GM21786 (cell line): ENCODE measurements at regions not wholly inside any gene's neighbourhood (a gene's known extent, or its start where the extent isn't known, plus 50 kb on each side); places are given as distances from the start of the nearest gene placed in this dataset.
"Not testable (repeated sequence)": the region's sequence is repeated elsewhere in the genome, so short reads cannot be mapped to it uniquely, and the experiment has no call there.

Experiments used
- ATAC-seq: cut with Tn5 transposase; IDR thresholded peaks from one replicate; pipeline ENCODE4 v1.9.1; 2021; ENCODE audit not compliant: unreplicated experiment

DNA sequence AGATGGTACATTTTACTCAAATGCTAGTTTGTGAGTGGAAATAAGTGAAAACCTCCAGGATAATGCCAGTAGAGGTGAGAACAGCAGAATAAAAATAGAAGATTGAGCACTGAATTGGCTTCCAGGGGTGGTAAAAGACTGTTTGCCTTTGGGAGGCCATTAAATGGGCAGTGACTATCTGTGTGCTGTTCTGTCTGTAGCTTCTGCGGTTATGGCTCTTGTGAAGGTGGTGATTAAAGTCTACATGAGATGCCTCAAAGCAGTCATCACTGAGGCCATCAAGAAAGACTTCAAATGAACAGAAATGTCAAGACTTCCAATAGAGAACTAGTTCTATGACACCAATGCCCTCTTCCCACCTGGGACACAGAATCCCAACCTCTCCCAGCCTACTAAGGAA is 108.8 kb downstream of the EFHB start:
- ATAC-seq, result no peak

DNA sequence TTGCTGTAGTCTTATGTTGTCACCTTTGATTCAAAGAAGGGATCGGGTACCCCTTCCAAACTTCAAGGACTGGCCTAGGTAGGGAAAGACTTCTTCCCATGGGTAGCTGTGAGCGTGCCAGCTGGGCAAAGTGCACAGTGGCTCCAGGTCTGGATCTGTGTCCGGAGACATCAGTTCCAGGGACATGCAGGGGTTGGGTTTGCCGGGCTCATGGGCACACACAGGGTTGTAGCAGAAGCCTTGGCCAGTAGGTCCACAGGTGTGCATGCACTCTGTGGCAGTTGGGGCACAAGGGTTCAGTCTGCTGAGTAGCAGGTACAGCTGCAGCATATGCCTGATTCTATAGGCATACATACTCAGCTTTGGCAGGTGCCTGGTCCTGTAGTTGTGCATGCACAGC is 111.2 kb downstream of the EFHB start:
- ATAC-seq, result no peak

DNA sequence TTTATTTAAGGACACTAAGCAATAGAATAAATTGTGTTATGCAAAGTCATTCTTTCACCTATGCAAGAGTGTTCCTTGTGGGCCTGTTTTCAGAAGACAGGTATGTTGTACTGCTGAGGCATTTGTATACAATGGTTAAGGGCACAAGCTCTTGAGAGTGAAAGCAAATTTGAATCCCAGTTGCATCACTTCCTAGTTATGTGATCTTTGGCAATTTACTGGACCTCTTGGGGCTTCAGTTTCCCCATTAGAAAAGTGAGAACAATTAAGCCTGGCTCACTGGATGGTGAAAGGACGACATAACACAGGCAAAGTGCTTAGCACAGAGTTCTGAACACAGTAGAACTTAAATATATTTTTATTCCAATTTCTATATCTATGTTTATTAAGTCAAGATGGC is 117.4 kb downstream of the EFHB start:
- ATAC-seq, result no peak

DNA sequence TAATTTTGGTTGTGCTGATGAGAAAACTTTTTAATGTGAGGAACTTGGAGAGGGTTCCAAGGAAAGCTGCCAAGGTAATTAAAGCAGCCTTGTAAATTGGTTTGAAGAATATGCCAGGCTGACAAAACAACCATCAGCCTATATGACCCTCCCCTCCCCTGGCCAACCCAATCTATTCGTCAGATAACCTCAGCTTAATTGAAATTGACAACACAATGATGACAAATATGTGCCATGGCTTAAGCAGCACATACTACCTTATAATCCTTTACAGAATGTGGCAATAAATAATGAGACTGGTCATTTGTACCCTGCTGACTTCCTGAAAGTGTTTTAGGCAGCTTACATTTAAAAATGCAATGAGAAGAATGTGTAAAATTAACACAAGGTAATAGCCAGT is 118.2 kb downstream of the EFHB start:
- no peak for ATAC-seq

DNA sequence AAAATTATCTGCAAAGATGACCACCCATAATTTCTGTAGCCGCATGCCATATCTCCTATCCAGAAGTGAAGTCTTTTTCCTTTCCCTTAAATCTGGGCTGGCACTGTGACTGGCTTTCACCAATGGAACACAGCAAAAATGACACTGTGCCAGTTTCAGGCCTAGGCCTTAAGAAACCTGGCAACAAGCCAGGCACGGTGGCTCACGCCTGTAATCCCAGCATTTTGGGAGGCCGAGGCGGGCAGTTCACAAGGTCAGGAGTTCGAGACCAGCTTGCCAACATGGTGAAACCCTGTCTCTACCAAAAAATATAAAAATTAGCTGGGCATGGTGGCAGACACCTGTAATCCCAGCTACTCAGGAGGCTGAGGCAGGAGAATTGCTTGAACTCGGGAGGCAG is 120.3 kb downstream of the EFHB start:
- ATAC-seq, result not testable (repeated sequence)

DNA sequence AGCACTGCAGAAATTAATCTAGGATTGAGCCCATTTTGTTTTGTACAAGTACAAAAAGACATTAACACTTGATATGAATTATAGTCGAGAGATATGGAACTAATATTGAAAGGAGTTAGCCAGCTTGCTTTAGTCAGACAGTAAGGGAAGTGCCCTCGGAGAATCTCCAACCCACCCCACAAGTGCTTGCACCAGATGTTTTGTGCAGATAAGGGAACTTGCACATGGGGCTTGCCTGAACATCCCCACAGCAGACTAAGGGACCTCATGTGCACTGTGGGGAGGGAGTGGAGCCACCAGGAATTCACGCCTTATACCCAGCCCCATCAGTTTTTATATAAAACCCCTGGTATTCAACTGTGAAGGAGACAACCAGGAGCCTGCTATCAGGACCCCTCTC is 122.3 kb downstream of the EFHB start:
- no peak for ATAC-seq

DNA sequence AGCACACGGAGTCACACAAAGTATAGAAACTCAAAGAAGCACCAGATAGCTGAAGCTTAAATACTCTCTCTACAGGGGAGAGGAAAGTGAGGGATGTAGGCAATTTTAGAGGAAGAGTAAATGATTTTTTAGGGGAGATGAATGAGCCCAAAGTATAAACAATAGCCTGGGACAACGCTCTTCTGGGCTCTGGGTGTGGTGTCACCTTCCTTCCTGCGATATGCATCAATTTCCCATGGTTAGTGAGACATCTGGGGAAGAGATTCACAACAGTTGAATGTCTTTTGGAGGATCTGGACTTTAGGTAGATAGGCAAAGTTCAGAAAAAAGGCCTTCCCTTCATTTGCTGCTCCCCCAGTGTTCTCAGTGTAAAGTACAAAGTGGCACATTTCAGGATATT is 125.2 kb downstream of the EFHB start:
- ATAC-seq, result no peak

DNA sequence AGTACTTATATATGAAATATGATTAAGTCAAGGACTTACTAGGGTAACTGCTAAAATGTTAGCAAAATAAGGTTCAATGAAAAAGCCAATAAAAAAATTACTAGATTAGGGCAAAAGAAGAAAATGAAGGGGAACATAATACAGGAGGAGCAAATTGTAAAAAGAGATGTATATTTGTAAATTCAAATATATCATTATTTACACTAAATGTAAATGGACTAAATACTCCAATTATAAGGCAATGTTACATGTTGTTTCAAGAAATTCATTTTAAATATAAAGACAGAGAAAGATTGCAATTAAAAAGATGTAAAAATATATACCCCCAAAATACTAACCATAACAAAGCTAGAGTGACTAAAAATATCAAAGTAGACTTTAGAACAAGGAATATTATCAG is 134.1 kb downstream of the EFHB start:
- no peak for ATAC-seq

DNA sequence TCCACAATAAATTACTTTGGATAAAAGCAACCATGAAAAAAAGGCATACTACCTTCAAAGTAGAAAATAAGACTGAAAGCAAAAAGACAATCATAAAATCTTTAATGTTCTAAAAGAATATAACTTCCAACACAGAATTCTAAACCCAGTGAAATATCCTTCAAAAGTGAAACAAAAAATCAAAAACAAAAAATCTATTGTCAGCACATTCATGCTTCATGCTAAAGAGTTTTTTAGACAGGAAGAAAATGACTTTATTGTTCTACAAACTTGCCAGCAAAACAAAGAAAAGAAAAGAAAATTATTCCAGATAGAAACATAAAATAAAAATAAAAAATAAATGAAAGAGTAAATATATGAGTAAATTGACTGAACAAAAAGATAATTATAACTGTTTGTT is 134.9 kb downstream of the EFHB start:
- ATAC-seq, result no peak

DNA sequence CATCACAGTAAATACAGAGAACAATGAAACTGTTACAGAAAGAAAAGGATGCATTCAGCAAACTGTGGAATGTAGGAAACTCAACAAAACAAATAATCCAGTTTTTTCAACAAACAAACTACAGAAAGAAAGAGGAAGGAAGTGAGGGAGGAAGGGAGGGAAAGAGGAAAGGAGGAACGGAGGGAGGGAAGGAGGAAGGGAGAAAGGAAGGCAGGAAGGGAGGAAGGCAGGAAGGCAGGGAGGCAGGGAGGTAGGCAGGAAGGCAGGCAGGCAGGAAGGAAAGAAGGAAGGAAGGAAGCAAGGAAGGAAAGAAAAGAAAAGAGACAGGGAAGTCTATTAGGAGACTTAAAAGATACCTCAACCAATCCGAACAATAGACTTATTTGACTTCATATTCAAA is 135.7 kb downstream of the EFHB start:
- ATAC-seq, result no peak

DNA sequence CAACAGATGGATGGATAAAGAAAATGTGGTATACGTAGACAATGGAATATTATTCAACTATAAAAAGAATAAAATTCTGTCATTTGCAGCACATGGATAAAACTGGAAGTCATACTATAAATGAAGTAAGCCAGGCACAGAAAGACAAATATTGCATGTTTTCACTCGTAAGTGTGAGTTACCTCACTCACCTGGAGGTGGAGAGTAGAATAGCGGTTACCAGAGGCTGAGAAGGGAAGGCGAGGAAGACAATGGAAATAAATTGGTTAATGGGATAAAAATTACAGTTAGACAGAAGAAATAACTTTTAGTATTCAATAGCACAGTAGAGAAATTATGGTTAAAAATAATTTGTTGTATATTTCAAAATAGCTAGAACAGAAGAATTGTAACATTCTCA is 141.6 kb downstream of the EFHB start:
- ATAC-seq, result no peak

DNA sequence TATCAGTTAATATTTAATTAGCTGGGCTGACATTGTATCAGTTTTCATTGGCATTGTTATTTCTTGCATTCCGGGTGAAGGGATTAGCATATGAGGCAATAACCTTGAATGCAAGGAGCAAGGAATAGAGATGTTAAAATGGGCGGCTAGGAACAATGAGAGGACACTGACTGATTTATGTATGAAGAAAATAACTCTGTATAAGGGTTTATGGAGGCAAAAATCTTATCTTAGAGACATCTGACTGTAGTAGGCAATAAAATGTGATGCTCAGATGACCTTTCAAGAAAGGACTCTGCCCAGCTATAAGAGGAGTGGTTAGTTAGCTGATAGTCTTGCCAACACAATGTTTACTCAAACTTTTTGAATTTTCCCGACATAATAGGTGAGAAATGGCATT is 158.3 kb downstream of the EFHB start:
- no peak for ATAC-seq

DNA sequence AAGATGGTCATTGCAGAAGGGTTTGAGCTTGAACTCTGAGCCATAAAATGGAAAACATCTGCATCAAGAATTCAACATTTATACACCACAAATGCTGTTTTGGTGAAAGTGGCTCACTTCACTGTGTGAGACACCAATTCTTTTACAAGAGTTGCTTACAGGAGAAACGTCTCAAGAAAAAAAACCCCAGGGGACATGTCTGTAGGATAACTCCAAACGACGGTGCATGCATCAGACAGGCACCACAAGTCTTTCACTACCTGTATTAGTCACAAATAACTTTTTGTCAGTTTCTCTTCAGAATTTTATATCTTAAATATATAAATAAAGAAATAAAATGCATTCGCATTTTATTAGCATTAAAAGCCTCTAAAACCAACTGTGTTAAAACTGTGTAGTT is 164.3 kb downstream of the EFHB start:
- ATAC-seq, result peak; percentile 45

DNA sequence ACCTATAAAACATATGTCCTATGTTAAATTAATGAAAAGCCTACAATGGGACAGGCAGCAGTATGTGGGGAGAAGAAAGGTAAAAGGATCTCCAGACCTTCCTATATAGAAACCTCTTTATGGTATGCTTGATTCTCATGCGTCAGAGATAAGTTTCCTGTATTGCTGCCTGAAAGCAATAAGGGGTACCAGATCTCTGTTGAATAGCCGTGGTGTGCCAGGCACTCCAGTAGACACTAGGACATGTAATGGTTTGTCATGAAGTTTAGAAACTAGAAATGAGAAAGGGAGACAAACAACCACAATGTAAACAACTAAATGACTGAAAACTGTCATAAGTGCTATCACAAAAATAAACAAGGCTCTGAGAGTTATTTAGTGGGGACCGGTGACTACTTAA is 168.1 kb downstream of the EFHB start:
- ATAC-seq, result no peak

DNA sequence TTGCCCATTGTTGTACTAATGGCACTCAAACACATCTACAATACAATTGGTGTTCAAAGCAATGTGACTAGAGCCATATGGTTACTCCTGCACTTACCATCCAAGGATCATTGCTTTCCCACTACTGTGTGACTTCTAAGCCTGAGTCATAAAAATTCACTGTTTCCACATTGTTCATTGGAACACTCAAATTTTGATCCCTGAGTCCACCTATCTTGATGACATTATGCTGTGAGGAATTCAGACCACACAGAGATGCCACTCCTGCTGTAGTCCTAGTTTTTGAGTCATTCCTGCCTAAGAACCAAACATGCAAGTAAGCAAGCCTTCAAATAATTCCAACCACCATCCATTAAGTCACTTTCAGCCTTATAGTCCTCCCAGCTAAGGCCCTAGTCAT is 176.2 kb downstream of the EFHB start:
- ATAC-seq, result no peak

DNA sequence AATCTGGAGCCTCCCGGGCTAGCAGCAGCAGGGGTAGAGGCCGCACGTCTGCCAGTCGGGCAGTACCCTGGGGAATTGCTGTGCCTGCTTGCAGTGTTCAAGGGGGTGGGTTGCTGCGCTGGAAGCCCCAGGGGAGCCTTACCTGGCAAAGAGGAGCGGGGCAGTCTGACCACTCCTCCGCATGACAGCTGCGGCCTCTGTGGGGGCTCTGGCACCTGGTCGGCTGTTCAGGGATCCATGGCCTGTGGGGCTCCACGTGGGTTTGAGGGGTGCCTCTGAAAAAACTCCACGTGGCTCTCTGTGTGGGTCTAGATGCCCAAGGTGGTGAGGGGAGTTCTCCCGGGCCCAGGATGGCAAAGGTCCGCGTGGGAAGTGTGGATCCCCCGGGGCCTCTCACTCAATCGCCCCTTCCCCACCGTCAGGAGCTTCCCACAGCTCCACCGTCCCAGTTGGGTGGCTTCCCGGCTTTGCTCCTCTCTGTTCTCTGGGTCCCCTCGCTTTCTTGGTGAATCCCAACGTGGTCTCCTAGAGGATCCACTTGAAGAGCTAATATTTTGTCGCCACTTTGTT is 184.5 kb downstream of the EFHB start:
- ATAC-seq, result no peak

DNA sequence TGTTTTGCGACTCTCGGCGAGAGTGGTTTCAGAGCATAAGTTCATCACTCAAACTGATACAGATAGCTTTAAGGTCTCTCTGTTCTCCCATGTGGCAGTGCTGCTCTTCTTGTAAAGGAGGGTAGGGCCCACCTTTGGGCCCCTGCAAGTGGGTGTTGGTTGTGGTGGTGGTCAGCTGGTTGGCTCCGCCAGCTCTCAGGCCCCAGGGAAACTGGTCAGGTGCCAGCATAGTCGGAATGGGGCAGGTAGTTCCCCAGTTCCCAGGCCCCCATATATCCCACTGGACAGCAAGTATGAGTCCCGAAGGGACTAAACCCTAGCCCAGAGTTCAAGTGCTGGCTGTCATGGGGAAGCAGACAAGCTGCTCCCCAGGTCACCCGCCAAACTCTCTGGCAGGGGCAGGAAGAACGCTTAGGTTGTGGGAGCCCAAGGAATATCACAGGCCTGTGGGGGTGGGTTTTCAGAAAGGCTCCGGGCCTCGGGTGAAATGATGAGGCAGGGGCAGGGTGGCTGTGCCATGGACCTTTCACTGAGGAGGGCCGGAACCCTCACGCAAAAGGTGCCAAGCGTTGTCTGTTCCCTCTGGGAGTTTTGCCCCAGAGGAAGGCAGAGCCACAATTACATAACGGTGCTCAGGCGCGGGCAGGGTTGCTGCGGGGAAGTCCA is 185.1 kb downstream of the EFHB start:
- no peak for ATAC-seq

DNA sequence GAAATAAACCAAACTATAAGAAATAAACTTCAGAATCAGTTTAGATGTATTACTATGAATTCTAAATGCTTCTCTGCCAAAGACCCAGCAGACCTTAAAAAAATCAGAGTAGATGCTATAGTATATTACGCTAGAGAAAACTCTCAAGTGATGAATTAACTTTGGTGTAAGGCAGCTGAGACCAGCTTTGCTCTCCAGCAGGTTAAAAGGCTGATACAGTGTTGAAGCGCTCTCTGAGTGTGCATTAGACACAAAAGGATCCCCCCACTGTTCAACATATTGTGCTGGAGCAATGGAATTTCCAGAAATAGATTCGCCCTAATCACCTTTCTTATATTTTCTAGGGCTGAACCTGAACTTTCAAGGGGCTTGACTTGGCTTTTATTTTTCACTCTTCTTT is 190.0 kb downstream of the EFHB start:
- no peak for ATAC-seq

DNA sequence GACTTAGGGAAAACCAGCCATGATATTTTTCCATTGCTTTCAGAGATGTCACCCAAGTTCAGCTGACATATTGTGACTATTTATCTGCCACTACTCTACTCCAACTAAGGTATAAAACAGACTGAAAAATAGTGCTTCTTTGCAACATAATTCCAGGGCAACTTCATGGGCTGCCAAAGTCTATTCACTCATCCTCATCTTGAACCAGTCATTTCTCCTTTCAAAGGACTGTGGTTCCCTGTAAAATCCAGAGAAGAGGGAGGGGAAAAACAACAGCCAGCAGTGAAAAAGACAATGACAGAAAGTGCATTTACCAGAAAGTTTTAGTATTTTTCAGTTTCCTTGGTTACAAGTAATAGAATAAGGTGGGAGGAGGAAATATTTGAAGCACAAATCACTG is 191.1 kb downstream of the EFHB start:
- no peak for ATAC-seq

DNA sequence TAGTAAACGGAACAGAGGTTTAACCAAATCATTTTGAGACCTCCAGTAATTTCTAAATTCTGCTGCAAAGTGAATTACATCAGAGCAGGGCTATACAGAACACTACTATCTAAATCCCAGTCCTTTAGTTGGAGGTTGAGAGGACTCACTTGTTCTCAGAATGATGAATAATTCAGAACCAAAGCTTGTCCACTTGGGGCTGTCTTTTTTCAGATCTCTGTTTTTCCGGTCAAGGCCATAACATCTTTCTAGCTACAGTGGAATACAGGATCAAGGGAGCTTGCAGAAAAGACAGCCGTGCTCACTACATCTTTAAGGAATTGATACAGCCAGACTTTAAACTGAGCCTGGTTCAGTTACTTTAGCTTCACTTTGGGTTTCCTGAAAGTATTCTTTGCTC is 194.5 kb downstream of the EFHB start:
- no peak for ATAC-seq

DNA sequence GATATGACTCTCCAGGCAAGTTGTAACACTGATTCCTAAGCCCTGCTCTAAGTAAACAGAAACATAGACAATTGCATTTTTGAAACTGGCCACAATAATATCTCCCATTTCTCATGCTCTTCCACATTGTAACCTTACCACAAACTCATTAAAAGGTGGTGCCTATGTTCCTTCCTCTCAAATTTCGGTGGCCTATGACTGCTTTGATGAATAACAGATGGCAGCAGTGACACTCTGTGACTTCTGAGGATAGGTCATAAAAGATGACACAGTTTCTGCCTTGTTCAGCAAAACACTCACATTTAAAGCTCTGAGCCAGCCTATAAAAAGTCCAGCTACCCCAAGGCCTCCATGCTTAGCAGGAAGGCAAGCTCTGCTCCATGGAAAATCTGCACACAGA is 195.2 kb downstream of the EFHB start:
- no peak for ATAC-seq

DNA sequence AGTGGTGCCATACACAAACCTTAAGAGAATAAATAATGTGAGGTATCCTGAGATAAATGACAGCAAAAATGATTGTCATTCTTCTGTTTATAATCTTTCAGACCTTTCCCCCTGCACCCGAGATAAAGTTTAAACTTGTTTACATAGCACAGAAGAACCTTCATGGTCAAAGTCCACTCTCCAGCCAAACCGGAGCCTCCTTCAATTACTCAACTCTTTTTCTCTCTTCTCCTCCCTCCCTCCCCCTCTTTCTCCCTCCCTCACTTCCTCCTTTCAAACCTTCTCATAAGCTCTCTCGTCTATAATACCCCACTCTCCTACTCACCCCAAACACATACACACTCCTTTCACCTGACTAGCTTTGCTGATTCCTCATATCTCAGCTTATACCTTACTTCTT is 198.9 kb downstream of the EFHB start:
- ATAC-seq, result no peak

DNA sequence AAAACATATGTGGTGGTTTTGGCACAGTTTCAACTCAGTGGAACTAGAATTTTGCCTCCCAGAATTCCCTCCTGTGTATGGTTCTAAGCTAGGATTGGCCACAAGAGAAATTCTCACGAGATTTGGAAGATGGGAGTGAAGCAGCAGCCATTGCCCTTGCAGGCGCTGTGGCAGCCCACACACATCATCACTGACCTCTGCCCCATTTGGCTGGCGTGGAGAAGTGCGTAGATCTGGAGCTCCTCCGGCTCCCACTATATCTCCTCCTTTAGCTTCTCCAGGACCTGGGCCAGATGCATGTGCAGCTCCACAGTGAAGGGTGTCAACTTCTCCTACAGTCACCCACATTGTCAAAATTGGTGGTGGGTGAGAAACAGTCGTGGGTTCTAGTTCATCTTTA is 199.6 kb downstream of the EFHB start:
- ATAC-seq, result no peak
